Inflammatory macrophage treated with lipopolysaccharide for 4 hours (primary cell): ENCODE measurements at regions not wholly inside any gene's neighbourhood (a gene's known extent, or its start where the extent isn't known, plus 50 kb on each side); places are given as distances from the start of the nearest gene placed in this dataset.
"Not testable (repeated sequence)": the region's sequence is repeated elsewhere in the genome, so short reads cannot be mapped to it uniquely, and the experiment has no call there.

Source experiments
- DNase-seq: peaks from one replicate; pipeline ENCODE4 v3.0.0-alpha.2; 2020

- DNase-seq, result no peak
These were observed 55.9 kb upstream of the ALB start for GRCh38 chr4:73348185-73348584.

- DNase-seq, result no peak
These were observed 56.6 kb upstream of the ALB start for GRCh38 chr4:73347497-73347896.

GRCh38 chr4:73345399-73345975 is 58.6 kb upstream of the ALB start:
- no peak for DNase-seq

- DNase-seq, result no peak
These were observed 60.0 kb upstream of the ALB start for GRCh38 chr4:73344106-73344505.

GRCh38 chr4:73343432-73343831 is 60.7 kb upstream of the ALB start:
- DNase-seq, result no peak

GRCh38 chr4:73341454-73341853 is 62.6 kb upstream of the ALB start:
- peak; percentile 11 for DNase-seq

- DNase-seq, result no peak
These were observed 63.2 kb upstream of the ALB start for GRCh38 chr4:73340917-73341316.

- no peak for DNase-seq
These were observed 68.4 kb upstream of the ALB start for GRCh38 chr4:73335679-73336078.

- not testable (repeated sequence) for DNase-seq
These were observed 72.1 kb upstream of the ALB start for GRCh38 chr4:73332012-73332411.

- DNase-seq, result no peak
These were observed 70.7 kb upstream of the ANKRD17 start for GRCh38 chr4:73329300-73329699.

GRCh38 chr4:73325776-73326175 is 67.2 kb upstream of the ANKRD17 start:
- not testable (repeated sequence) for DNase-seq

GRCh38 chr4:73317092-73317491 is 58.5 kb upstream of the ANKRD17 start:
- DNase-seq, result no peak

- peak; percentile 85 for DNase-seq
These were observed 56.5 kb upstream of the ANKRD17 start for GRCh38 chr4:73315091-73315490.

GRCh38 chr4:73312967-73313366 is 54.4 kb upstream of the ANKRD17 start:
- DNase-seq, result no peak

GRCh38 chr4:73311428-73311827 is 52.8 kb upstream of the ANKRD17 start:
- DNase-seq, result peak; percentile 45

GRCh38 chr4:73309211-73309610 is 50.6 kb upstream of the ANKRD17 start:
- no peak for DNase-seq
